RWPE1 (cell line): ENCODE measurements at regions not wholly inside any gene's neighbourhood (a gene's known extent, or its start where the extent isn't known, plus 50 kb on each side); places are given as distances from the start of the nearest gene placed in this dataset.

ENCODE experiments used
- CTCF ChIA-PET: fragments of 350-600 bp; sonication (Branson Sonifier 250); formaldehyde crosslinking; extraction: SDS; loops from one replicate; lab custom pipeline; 2021; lab: Yijun Ruan, JAX
- POLR2A ChIA-PET: fragments of 400-600 bp; formaldehyde crosslinking; extraction: SDS; loops from one replicate; lab custom pipeline; 2020; ENCODE audit warnings: antibody characterized with exemption; ENCODE audit not compliant: low non-redundant PET; lab: Yijun Ruan, JAX
- DNase-seq: peaks from one replicate; pipeline ENCODE4 v3.0.0; 2012; ENCODE audit warnings: low spot score
- H3K27ac ChIP-seq: fragments of 450-650 bp; 2 replicates; pipeline ENCODE4 v1.5.1; 2017
- CTCF ChIP-seq: fragments of 450-650 bp; conservative IDR thresholded peaks from 2 replicates; pipeline ENCODE4 v1.5.1; 2017; ENCODE audit warnings: low read depth, mild to moderate bottlenecking

- CTCF ChIA-PET: interaction anchor here (0.7 kb wide), 1 partner anchor 65 kb away, joined by 3 read pairs; no protein-coding TSS in a partner anchor
- no peak for DNase-seq
Measured at GRCh38 chr6:122902326-122902725, 93.7 kb upstream of the CLVS2 start.

GRCh38 chr6:122903266-122903915 lies 92.6 kb upstream of the CLVS2 start:
- ChIA-PET POLR2A (no interaction called here), CTCF (no interaction called here)
- no peak for TF ChIP-seq CTCF

More at GRCh38 chr6:122902326-122902725, 93.7 kb upstream of the CLVS2 start:
- TF ChIP-seq CTCF: no peak
- POLR2A ChIA-PET: no interaction called here
- no peak overlapping the region for H3K27ac ChIP-seq

GRCh38 chr6:122904166-122904565 lies 91.9 kb upstream of the CLVS2 start:
- TF ChIP-seq CTCF: no peak
- CTCF ChIA-PET: no interaction called here
- no peak overlapping the region for H3K27ac ChIP-seq
- DNase-seq: no peak
- POLR2A ChIA-PET: no interaction called here

More at GRCh38 chr6:122903266-122903915, 92.6 kb upstream of the CLVS2 start:
- H3K27ac ChIP-seq: no peak overlapping the region
- no peak for DNase-seq

GRCh38 chr6:122913558-122913957 lies 82.5 kb upstream of the CLVS2 start:
- no peak overlapping the region for H3K27ac ChIP-seq
- ChIA-PET POLR2A (no interaction called here), CTCF (interaction anchor here (0.6 kb wide), 1 partner anchor 23 kb away, joined by 4 read pairs; no protein-coding TSS in a partner anchor)
- no peak for DNase-seq
- no peak for TF ChIP-seq CTCF

GRCh38 chr6:122918714-122919113 lies 77.3 kb upstream of the CLVS2 start:
- TF ChIP-seq CTCF: no peak
- POLR2A ChIA-PET: no interaction called here
- CTCF ChIA-PET: no interaction called here
- no peak overlapping the region for H3K27ac ChIP-seq
- DNase-seq: no peak

- TF ChIP-seq CTCF: no peak
- no peak for DNase-seq
- ChIA-PET CTCF (no interaction called here), POLR2A (no interaction called here)
- no peak overlapping the region for H3K27ac ChIP-seq
Measured at GRCh38 chr6:122930252-122931180, 65.5 kb upstream of the CLVS2 start.
